Neural crest cell (in vitro differentiated cells): ENCODE measurements at regions not wholly inside any gene's neighbourhood (a gene's known extent, or its start where the extent isn't known, plus 50 kb on each side); places are given as distances from the start of the nearest gene placed in this dataset.

Experiments used
- DNase-seq: peaks from one replicate; pipeline ENCODE4 v3.0.0; 2021; ENCODE audit warnings: low read depth, mixed read lengths, low spot score
- H3K27ac Mint-ChIP-seq: one replicate; pipeline ENCODE4 v1.8.0; 2021; ENCODE audit warnings: mild to moderate bottlenecking, mixed read lengths; ENCODE audit not compliant: unreplicated experiment
- H3K27me3 Mint-ChIP-seq: 2 replicates; pipeline ENCODE4 v1.8.0; 2021; ENCODE audit warnings: low read depth, mild to moderate bottlenecking, mixed read lengths
- H3K36me3 Mint-ChIP-seq: 2 replicates; pipeline ENCODE4 v1.8.0; 2021; ENCODE audit warnings: low read depth, mild to moderate bottlenecking, mixed read lengths
- H3K4me1 Mint-ChIP-seq: 2 replicates; pipeline ENCODE4 v1.8.0; 2021; ENCODE audit warnings: mixed read lengths
- H3K4me3 Mint-ChIP-seq: one replicate; pipeline ENCODE4 v1.8.0; 2021; ENCODE audit warnings: mild to moderate bottlenecking, mixed read lengths
- H3K9me3 Mint-ChIP-seq: 2 replicates; pipeline ENCODE4 v1.8.0; 2021; ENCODE audit warnings: mixed read lengths
- TF ChIP-seq, protein P1 (sequence below): fragments of 200-600 bp; sonication (generic); conservative IDR thresholded peaks from 2 replicates; pipeline ENCODE4 v1.5.0; 2021; ENCODE audit warnings: antibody characterized with exemption, mild to moderate bottlenecking

DNA sequence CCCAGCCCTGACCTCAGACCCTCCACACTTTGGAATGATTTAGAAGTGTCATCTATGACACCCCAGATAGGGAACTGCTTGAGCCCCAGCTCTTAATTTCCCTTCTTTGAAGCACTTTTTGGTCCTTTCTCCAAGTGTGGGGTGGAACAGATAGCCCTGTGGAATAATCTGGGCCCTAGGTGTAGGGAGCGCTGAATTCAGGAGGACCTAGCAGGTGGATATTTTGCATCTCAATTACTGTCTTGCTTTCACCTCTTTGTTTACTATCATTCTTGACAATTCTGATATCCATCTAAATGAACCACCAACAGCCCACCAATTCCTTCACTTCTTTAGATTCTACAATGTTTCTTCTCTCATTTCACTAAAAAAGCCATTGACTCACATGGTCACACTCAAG, 850.4 kb downstream of the KCNJ2 start:
- Mint-ChIP-seq H3K27me3 (no peaks in the 10 kb centered on the region), H3K4me1 (peaks cover 12% of the 10 kb centered on the region), H3K27ac (no peak overlapping the region), H3K36me3 (no peaks in the 10 kb centered on the region), H3K4me3 (no peak overlapping the region), H3K9me3 (peaks cover 2% of the 10 kb centered on the region)
- DNase-seq = no peak
- TF ChIP-seq, protein P1, sequence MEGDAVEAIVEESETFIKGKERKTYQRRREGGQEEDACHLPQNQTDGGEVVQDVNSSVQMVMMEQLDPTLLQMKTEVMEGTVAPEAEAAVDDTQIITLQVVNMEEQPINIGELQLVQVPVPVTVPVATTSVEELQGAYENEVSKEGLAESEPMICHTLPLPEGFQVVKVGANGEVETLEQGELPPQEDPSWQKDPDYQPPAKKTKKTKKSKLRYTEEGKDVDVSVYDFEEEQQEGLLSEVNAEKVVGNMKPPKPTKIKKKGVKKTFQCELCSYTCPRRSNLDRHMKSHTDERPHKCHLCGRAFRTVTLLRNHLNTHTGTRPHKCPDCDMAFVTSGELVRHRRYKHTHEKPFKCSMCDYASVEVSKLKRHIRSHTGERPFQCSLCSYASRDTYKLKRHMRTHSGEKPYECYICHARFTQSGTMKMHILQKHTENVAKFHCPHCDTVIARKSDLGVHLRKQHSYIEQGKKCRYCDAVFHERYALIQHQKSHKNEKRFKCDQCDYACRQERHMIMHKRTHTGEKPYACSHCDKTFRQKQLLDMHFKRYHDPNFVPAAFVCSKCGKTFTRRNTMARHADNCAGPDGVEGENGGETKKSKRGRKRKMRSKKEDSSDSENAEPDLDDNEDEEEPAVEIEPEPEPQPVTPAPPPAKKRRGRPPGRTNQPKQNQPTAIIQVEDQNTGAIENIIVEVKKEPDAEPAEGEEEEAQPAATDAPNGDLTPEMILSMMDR = no peak

DNA sequence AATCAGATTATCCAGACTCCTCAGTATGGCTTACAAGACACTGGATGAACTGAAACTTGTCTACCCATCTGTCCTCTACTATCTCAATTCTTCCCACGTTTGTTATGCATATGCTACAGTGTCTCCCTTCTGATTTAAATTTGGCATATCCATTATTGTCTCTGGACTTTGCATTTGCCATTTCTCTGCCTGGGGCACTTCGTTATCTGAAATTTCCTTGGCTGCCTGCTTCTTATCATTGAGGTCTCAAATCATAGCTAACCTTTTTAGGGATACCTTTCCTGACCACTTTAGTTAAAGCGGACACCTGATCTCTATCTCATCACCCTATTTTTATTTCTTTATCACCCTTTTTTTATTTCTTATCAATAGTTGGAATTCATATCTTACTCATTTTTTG, 853.4 kb downstream of the KCNJ2 start:
- DNase-seq = no peak
- TF ChIP-seq, protein P1 = no peak
- Mint-ChIP-seq H3K36me3 (no peaks in the 10 kb centered on the region), H3K4me1 (peaks cover 18% of the 10 kb centered on the region), H3K27me3 (peaks cover 5% of the 10 kb centered on the region), H3K4me3 (no peak overlapping the region), H3K27ac (no peak overlapping the region), H3K9me3 (peaks cover 2% of the 10 kb centered on the region)

DNA sequence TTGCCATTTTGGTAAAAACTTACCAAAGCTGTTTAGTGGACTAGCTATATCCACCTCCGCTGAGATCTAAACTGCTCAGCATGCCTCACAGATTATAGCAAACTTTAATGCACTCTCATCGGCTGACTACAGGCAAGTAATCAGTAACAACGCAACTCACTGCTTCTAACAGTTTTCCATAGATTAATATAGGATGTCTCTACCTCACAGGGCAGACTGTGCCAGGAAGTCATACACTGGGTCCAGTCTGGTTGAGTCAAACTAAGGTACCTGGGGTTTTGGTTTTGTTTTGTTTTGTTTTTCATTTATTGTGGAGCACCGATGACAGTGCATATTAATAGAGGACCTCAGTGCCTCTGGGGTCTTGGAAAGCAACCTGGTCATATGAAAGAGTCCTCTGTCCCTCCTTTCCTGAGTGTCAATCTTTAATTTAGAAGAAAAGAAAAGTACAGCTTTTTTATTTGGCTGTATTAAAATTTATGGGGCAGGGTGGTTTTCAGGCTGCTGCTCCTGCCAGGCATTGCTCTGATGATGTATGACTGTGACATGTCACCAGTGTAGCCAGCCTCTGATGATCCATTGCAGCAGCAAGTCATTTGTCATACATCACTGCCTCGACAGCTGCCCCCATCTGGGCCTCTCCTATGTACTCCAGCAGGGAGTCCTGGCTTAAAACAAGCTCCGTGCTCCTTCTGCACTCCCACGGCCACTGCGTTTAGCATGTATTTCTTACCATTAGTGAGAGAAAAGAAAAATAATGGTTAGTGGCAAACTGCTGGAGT, 854.1 kb downstream of the KCNJ2 start:
- no peaks in the 10 kb centered on the region for H3K9me3 Mint-ChIP-seq
- H3K4me3 Mint-ChIP-seq = no peak overlapping the region
- H3K27ac Mint-ChIP-seq = no peak overlapping the region
- H3K36me3 Mint-ChIP-seq = no peaks in the 10 kb centered on the region
- H3K4me1 Mint-ChIP-seq = peaks cover 18% of the 10 kb centered on the region
- peaks cover 5% of the 10 kb centered on the region for H3K27me3 Mint-ChIP-seq
- no peak for DNase-seq
- TF ChIP-seq, protein P1 = no peak

DNA sequence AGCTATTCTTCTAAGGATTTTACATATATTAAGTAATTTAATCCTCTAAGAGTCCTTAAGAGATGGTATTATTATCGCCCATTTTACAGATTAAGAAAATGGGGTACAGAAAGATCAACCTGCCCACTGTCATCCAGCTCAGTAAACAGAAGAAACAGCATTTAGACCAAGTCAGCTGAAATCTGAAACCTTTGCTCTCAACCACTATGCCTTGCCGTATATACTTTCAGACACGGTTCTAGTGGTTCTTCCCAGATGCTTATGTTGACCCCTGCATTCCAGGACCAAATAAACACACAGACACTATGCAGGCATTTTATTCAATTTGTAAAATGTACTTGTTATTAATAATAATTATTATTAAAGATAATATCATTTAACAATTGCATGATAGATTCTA, 854.8 kb downstream of the KCNJ2 start:
- no peak for DNase-seq
- peaks cover 18% of the 10 kb centered on the region for H3K4me1 Mint-ChIP-seq
- H3K36me3 Mint-ChIP-seq = no peaks in the 10 kb centered on the region
- H3K4me3 Mint-ChIP-seq = no peak overlapping the region
- no peaks in the 10 kb centered on the region for H3K9me3 Mint-ChIP-seq
- peaks cover 5% of the 10 kb centered on the region for H3K27me3 Mint-ChIP-seq
- no peak overlapping the region for H3K27ac Mint-ChIP-seq
- TF ChIP-seq, protein P1 = no peak

DNA sequence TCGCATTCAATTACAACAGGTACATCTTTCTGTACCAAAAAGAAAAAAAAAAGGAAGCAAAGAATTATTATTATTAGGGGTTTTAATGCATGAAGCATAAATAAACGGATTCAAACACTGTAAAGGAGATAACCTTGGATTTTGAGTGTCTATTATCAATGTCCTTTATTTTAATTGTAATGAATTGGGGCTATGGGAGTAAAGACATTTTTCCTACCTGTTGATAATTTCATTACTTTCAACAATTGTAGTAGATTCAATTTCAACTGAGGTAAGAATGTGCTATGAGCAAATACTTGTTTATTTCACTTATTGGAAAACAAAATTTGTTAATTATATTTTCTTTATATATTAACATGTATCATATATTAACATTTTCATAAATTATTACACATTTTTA, 855.6 kb downstream of the KCNJ2 start:
- DNase-seq = no peak
- Mint-ChIP-seq H3K9me3 (no peaks in the 10 kb centered on the region), H3K4me1 (peaks cover 18% of the 10 kb centered on the region), H3K27me3 (peaks cover 5% of the 10 kb centered on the region), H3K36me3 (no peaks in the 10 kb centered on the region), H3K4me3 (no peak overlapping the region), H3K27ac (no peak overlapping the region)
- TF ChIP-seq, protein P1 = no peak
